ENCODE measurements at regions not wholly inside any gene's neighbourhood (a gene's known extent, or its start where the extent isn't known, plus 50 kb on each side); places are given as distances from the start of the nearest gene placed in this dataset.

- no peak for TF ChIP-seq POLR2A (IDR thresholded peaks at IDR 0.05; ENCODE audit: low read depth, low read length)
- no peak for DNase-seq (ENCODE audit: insufficient read length, low spot score)
- FAIRE-seq: peak; percentile 98
Observed at GRCh38 chr9:81108391-81108790, 581.0 kb downstream of the TLE1 start.

DNA sequence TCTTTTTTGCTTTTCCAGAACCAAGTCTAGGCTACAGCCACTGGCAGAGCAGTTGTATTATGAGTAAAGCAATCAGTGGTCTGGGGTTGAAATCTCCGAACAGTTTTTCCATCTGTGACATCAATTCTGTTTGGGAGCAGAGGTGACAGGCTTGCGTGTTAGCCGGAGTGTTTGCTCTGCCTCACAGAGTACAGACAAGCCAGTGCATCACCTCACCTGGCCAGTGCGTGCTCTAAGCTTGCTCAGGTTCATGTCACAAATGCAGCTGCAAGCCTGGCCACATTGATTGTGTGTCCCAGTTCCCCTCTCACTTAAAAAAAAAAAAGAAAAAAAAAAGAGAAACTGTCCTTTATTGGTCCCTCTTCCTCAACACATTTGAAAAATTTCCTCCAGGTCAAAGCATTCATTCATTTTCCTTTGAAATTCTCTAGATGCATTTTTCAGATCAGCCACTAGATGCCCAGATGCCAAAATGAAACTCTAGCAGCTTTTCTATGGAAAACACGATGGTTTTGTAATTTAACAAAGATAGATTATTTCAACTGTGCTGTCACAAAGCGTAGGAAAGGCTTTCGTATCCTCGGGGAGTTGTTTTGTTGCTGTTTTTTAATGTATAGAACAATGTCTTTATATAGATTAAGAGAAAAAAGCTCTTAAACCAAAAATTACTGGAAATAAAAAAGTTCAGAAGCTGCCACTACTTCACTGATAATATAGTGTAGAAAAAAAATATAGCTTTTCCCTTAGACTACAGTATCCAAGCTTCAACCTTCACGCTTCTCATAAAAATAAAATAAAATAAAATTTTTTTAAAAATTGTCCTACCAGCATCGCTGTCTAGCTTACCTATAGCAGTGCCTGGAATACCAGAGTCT, 585.5 kb downstream of the TLE1 start:
- no peak for TF ChIP-seq POLR2A (IDR thresholded peaks at IDR 0.05; ENCODE audit: low read depth, low read length)
- FAIRE-seq (peak; percentile 45), DNase-seq (ENCODE audit: insufficient read length, low spot score) (no peak)

GRCh38 chr9:81097131-81097847, 592.1 kb downstream of the TLE1 start:
- no peak for FAIRE-seq
- DNase-seq (ENCODE audit: insufficient read length, low spot score): no peak
- no peak for TF ChIP-seq POLR2A (IDR thresholded peaks at IDR 0.05; ENCODE audit: low read depth, low read length)

DNA sequence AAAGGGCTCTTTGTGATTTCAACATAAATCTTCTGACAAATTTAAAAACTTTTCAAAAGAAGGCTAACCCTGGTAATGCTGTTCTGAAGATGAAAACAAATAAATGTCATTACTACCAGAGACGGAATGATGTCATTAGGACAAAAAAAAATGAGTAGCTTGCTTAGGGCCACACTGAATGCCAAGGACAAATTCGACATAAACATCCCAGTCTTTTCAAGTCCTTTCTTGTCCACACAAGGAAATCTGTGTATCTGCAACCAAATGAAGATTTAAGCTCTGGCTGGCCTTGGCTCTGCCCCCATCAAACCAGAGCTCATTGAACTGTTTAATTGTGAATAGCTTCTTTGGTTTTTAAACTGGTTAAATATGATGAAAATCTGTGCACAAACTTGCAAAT, 592.7 kb downstream of the TLE1 start:
- no peak for TF ChIP-seq POLR2A (IDR thresholded peaks at IDR 0.05; ENCODE audit: low read depth, low read length)
- FAIRE-seq: peak; percentile 33
- no peak for DNase-seq (ENCODE audit: insufficient read length, low spot score)

DNA sequence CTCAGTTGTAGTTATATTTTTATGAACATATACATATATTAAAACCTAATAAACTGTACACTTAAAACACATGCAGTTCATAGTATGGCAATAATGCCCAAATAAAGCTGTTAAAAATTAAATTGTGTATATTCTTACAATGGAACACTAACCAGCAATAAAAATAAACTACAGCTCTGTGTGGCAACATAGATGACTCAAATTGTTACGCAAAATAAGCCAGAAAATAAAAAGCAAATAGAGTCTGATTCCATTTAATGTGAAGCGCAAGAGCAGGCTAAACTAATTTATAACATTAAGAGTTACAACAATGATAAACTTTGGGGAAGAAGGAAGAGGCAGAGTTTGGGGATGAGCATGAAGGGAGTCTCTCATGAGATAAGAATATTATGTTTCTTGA, 597.3 kb downstream of the TLE1 start:
- TF ChIP-seq POLR2A (IDR thresholded peaks at IDR 0.05; ENCODE audit: low read depth, low read length): no peak
- DNase-seq (ENCODE audit: insufficient read length, low spot score) (no peak), FAIRE-seq (no peak)

- no peak for TF ChIP-seq POLR2A (IDR thresholded peaks at IDR 0.05; ENCODE audit: low read depth, low read length)
- DNase-seq (ENCODE audit: insufficient read length, low spot score): no peak
- peak; percentile 78 for FAIRE-seq
Observed at GRCh38 chr9:81088341-81088740, 601.0 kb downstream of the TLE1 start.

- no peak for DNase-seq (ENCODE audit: insufficient read length, low spot score)
- FAIRE-seq: peak; percentile 92
- TF ChIP-seq POLR2A (IDR thresholded peaks at IDR 0.05; ENCODE audit: low read depth, low read length): no peak
Observed at GRCh38 chr9:81086416-81086815, 602.9 kb downstream of the TLE1 start.

GRCh38 chr9:81083854-81084512, 605.4 kb downstream of the TLE1 start:
- FAIRE-seq (no peak), DNase-seq (ENCODE audit: insufficient read length, low spot score) (peak; percentile 9)
- TF ChIP-seq POLR2A (IDR thresholded peaks at IDR 0.05; ENCODE audit: low read depth, low read length): no peak

GRCh38 chr9:81083067-81083466, 606.3 kb downstream of the TLE1 start:
- FAIRE-seq (peak; percentile 98), DNase-seq (ENCODE audit: insufficient read length, low spot score) (peak; percentile 14)
- TF ChIP-seq POLR2A (IDR thresholded peaks at IDR 0.05; ENCODE audit: low read depth, low read length): no peak

DNA sequence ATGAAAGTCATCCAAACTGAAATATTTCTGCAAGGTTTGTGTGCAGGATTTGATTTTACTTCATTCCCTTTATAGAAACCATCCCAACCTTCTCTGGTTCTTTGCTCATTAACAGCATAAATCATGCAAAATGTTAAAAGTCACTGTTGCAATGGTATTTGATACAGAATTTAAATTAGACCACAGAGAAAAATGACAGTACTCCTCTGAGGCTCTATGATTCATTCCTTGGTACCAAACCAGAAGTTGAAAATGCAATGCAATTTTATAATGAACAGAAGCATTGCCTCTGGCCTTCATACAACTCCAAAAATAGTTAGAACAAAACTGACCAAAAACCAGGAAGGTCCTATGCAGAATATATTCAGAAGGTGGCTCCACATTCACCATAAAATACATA, 607.1 kb downstream of the TLE1 start:
- DNase-seq (ENCODE audit: insufficient read length, low spot score): no peak
- peak; percentile 84 for FAIRE-seq
- no peak for TF ChIP-seq POLR2A (IDR thresholded peaks at IDR 0.05; ENCODE audit: low read depth, low read length)

- no peak for TF ChIP-seq POLR2A (IDR thresholded peaks at IDR 0.05; ENCODE audit: low read depth, low read length)
- DNase-seq (ENCODE audit: insufficient read length, low spot score): no peak
- FAIRE-seq: no peak
Observed at GRCh38 chr9:81080900-81081299, 608.4 kb downstream of the TLE1 start.

- DNase-seq (ENCODE audit: insufficient read length, low spot score) (no peak), FAIRE-seq (no peak)
- TF ChIP-seq POLR2A (IDR thresholded peaks at IDR 0.05; ENCODE audit: low read depth, low read length): no peak
Observed at GRCh38 chr9:81080185-81080584, 609.2 kb downstream of the TLE1 start.

GRCh38 chr9:81079055-81079454, 610.3 kb downstream of the TLE1 start:
- TF ChIP-seq POLR2A (IDR thresholded peaks at IDR 0.05; ENCODE audit: low read depth, low read length): no peak
- no peak for DNase-seq (ENCODE audit: insufficient read length, low spot score)
- peak; percentile 65 for FAIRE-seq

- FAIRE-seq (peak; percentile 57), DNase-seq (ENCODE audit: insufficient read length, low spot score) (no peak)
- no peak for TF ChIP-seq POLR2A (IDR thresholded peaks at IDR 0.05; ENCODE audit: low read depth, low read length)
Observed at GRCh38 chr9:81078555-81078954, 610.8 kb downstream of the TLE1 start.

Measured in H54 (cell line).